Effector memory CD4-positive, alpha-beta T cell (primary cell): ENCODE measurements at regions not wholly inside any gene's neighbourhood (a gene's known extent, or its start where the extent isn't known, plus 50 kb on each side); places are given as distances from the start of the nearest gene placed in this dataset.

ENCODE experiments used
- DNase-seq, 3 donors: peaks; one replicate each; pipeline ENCODE4 v3.0.0-alpha.2; 2020
- H3K27ac ChIP-seq: 2 replicates; pipeline ENCODE4 v1.7.0; 2013; ENCODE audit warnings: mild to moderate bottlenecking, low read length, moderate library complexity; ENCODE audit not compliant: insufficient read depth, poor library complexity, severe bottlenecking
- H3K27me3 ChIP-seq: replicated peaks from 2 replicates; pipeline ENCODE4 v1.7.0; 2013; ENCODE audit warnings: mild to moderate bottlenecking, low read length; ENCODE audit not compliant: insufficient read depth, control insufficient read depth, poor library complexity, severe bottlenecking
- H3K36me3 ChIP-seq: 2 replicates; pipeline ENCODE4 v1.7.0; 2013; ENCODE audit warnings: mild to moderate bottlenecking, low read length, moderate library complexity; ENCODE audit not compliant: control insufficient read depth, insufficient read depth
- H3K4me1 ChIP-seq: 2 replicates; pipeline ENCODE4 v1.7.0; 2013; ENCODE audit warnings: low read length, mild to moderate bottlenecking; ENCODE audit not compliant: control insufficient read depth, insufficient read depth, poor library complexity, severe bottlenecking
- H3K4me3 ChIP-seq: 2 replicates; pipeline ENCODE4 v1.7.0; 2013; ENCODE audit warnings: low read length, low read depth, mild to moderate bottlenecking; ENCODE audit not compliant: insufficient read depth, poor library complexity, severe bottlenecking
- H3K9me3 ChIP-seq: 2 replicates; pipeline ENCODE4 v1.7.0; 2013; ENCODE audit warnings: mild to moderate bottlenecking, low read length, moderate library complexity; ENCODE audit not compliant: control insufficient read depth

GRCh38 chrX:140180585-140180984 lies 215.3 kb upstream of the CXorf66 start:
- H3K4me1 ChIP-seq = no peaks in the 10 kb centered on the region
- no peaks in the 10 kb centered on the region for H3K9me3 ChIP-seq
- no peak for DNase-seq
- no peak overlapping the region for H3K4me3 ChIP-seq
- no peaks in the 10 kb centered on the region for H3K27me3 ChIP-seq
- no peaks in the 10 kb centered on the region for H3K36me3 ChIP-seq
- H3K27ac ChIP-seq = no peak overlapping the region

- H3K9me3 ChIP-seq = no peaks in the 10 kb centered on the region
- no peaks in the 10 kb centered on the region for H3K27me3 ChIP-seq
- H3K36me3 ChIP-seq = no peaks in the 10 kb centered on the region
- H3K27ac ChIP-seq = no peak overlapping the region
- no peak for DNase-seq
- no peaks in the 10 kb centered on the region for H3K4me1 ChIP-seq
- no peak overlapping the region for H3K4me3 ChIP-seq
Observed at GRCh38 chrX:140177821-140178220, 212.5 kb upstream of the CXorf66 start.

- H3K27ac ChIP-seq = no peak overlapping the region
- no peaks in the 10 kb centered on the region for H3K4me1 ChIP-seq
- H3K4me3 ChIP-seq = no peak overlapping the region
- no peaks in the 10 kb centered on the region for H3K36me3 ChIP-seq
- H3K27me3 ChIP-seq = no peaks in the 10 kb centered on the region
- no peak for DNase-seq
- no peaks in the 10 kb centered on the region for H3K9me3 ChIP-seq
Observed at GRCh38 chrX:140172401-140172800, 207.1 kb upstream of the CXorf66 start.

- Histone ChIP-seq H3K36me3 (no peaks in the 10 kb centered on the region), H3K27me3 (no peaks in the 10 kb centered on the region), H3K9me3 (no peaks in the 10 kb centered on the region), H3K4me1 (no peaks in the 10 kb centered on the region), H3K4me3 (no peak overlapping the region), H3K27ac (no peak overlapping the region)
- DNase-seq = no peak
Observed at GRCh38 chrX:140167551-140167950, 202.2 kb upstream of the CXorf66 start.

- no peaks in the 10 kb centered on the region for H3K27me3 ChIP-seq
- no peak overlapping the region for H3K27ac ChIP-seq
- no peak overlapping the region for H3K4me3 ChIP-seq
- H3K9me3 ChIP-seq = no peaks in the 10 kb centered on the region
- no peaks in the 10 kb centered on the region for H3K4me1 ChIP-seq
- H3K36me3 ChIP-seq = no peaks in the 10 kb centered on the region
- DNase-seq = no peak
Observed at GRCh38 chrX:140165849-140166248, 200.5 kb upstream of the CXorf66 start.

- Histone ChIP-seq H3K36me3 (no peaks in the 10 kb centered on the region), H3K4me3 (no peak overlapping the region), H3K27me3 (no peaks in the 10 kb centered on the region), H3K4me1 (no peaks in the 10 kb centered on the region), H3K27ac (no peak overlapping the region), H3K9me3 (no peaks in the 10 kb centered on the region)
- no peak for DNase-seq
Observed at GRCh38 chrX:140164391-140164790, 199.1 kb upstream of the CXorf66 start.

GRCh38 chrX:140163371-140164159 lies 198.2 kb upstream of the CXorf66 start:
- Histone ChIP-seq H3K27me3 (no peaks in the 10 kb centered on the region), H3K36me3 (no peaks in the 10 kb centered on the region), H3K9me3 (no peaks in the 10 kb centered on the region), H3K4me1 (no peaks in the 10 kb centered on the region), H3K27ac (no peak overlapping the region), H3K4me3 (no peak overlapping the region)
- DNase-seq = no peak

- H3K9me3 ChIP-seq = no peaks in the 10 kb centered on the region
- no peak overlapping the region for H3K4me3 ChIP-seq
- no peaks in the 10 kb centered on the region for H3K27me3 ChIP-seq
- no peak for DNase-seq
- no peaks in the 10 kb centered on the region for H3K36me3 ChIP-seq
- H3K4me1 ChIP-seq = no peaks in the 10 kb centered on the region
- H3K27ac ChIP-seq = no peak overlapping the region
Observed at GRCh38 chrX:140157611-140158010, 192.3 kb upstream of the CXorf66 start.

- DNase-seq = no peak
- no peak overlapping the region for H3K4me3 ChIP-seq
- H3K27ac ChIP-seq = no peak overlapping the region
- no peaks in the 10 kb centered on the region for H3K9me3 ChIP-seq
- no peaks in the 10 kb centered on the region for H3K27me3 ChIP-seq
- H3K4me1 ChIP-seq = no peaks in the 10 kb centered on the region
- H3K36me3 ChIP-seq = no peaks in the 10 kb centered on the region
Observed at GRCh38 chrX:140157143-140157542, 191.8 kb upstream of the CXorf66 start.

GRCh38 chrX:140151316-140151715 lies 186.0 kb upstream of the CXorf66 start:
- Histone ChIP-seq H3K36me3 (no peaks in the 10 kb centered on the region), H3K9me3 (no peaks in the 10 kb centered on the region), H3K27ac (no peak overlapping the region), H3K4me1 (no peaks in the 10 kb centered on the region), H3K27me3 (no peaks in the 10 kb centered on the region), H3K4me3 (no peak overlapping the region)
- no peak for DNase-seq
